Uterus (tissue), 2 donors: ENCODE measurements at regions not wholly inside any gene's neighbourhood (a gene's known extent, or its start where the extent isn't known, plus 50 kb on each side); places are given as distances from the start of the nearest gene placed in this dataset.

Source experiments
- POLR2A ChIP-seq, 2 donors: fragments of 450-650 bp; IDR thresholded peaks; one replicate each; pipeline ENCODE4 v1.6.1; 2016; ENCODE audit warnings: antibody characterized with exemption in 2 of 2, mild to moderate bottlenecking in 1 of 2, moderate library complexity in 1 of 2
- TF ChIP-seq, protein P1 (sequence below), 4 experiments: fragments of 200-600 bp in 2 of 4; fragments of 450-650 bp in 2 of 4; sonication (generic) in 2 of 4; IDR thresholded peaks; one replicate each; pipeline ENCODE4 v1.5.1; 2016 to 2019; ENCODE audit warnings: antibody characterized with exemption in 4 of 4, mild to moderate bottlenecking in 2 of 4, moderate library complexity in 1 of 4

DNA sequence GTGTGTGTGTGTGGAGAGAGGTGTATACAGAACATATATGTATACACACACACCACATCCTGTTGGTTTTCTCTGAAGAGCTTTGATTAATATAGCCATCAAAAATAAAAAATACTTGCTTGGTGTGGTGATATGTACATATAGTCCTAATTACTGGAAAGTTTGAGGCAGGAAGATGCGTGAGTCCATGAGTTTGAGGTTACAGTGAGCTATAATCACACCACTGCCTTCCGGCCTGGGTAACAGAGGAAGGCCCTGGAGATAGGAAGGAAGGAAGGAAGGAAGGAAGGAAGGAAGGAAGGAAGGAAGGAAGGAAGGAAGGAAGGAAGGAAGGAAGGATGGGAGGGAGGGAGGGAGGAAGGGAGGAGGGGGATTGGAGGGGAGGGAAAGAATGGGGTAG lies 360.4 kb upstream of the CPEB2 start:
- TF ChIP-seq, protein P1, sequence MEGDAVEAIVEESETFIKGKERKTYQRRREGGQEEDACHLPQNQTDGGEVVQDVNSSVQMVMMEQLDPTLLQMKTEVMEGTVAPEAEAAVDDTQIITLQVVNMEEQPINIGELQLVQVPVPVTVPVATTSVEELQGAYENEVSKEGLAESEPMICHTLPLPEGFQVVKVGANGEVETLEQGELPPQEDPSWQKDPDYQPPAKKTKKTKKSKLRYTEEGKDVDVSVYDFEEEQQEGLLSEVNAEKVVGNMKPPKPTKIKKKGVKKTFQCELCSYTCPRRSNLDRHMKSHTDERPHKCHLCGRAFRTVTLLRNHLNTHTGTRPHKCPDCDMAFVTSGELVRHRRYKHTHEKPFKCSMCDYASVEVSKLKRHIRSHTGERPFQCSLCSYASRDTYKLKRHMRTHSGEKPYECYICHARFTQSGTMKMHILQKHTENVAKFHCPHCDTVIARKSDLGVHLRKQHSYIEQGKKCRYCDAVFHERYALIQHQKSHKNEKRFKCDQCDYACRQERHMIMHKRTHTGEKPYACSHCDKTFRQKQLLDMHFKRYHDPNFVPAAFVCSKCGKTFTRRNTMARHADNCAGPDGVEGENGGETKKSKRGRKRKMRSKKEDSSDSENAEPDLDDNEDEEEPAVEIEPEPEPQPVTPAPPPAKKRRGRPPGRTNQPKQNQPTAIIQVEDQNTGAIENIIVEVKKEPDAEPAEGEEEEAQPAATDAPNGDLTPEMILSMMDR (IDR thresholded peaks at IDR 0.05): no peak
- TF ChIP-seq POLR2A (IDR thresholded peaks at IDR 0.05): no peak
